Mesenchymal stem cell (in vitro differentiated cells and primary cell): ENCODE measurements at regions not wholly inside any gene's neighbourhood (a gene's known extent, or its start where the extent isn't known, plus 50 kb on each side); places are given as distances from the start of the nearest gene placed in this dataset.

Experiments used
- DNase-seq: peaks from one replicate; pipeline ENCODE4 v3.0.0-alpha.2; 2013
- H2AFZ ChIP-seq: one replicate; pipeline ENCODE4 v1.6.1; 2013; ENCODE audit warnings: low read depth, mild to moderate bottlenecking, control low read depth, inconsistent platforms, low read length, moderate library complexity
- H2AK5ac ChIP-seq: 2 replicates; pipeline ENCODE4 v1.6.1; 2013; ENCODE audit warnings: low read length, moderate library complexity, mild to moderate bottlenecking, inconsistent platforms; ENCODE audit not compliant: severe bottlenecking
- H2BK120ac ChIP-seq: one replicate; pipeline ENCODE4 v1.6.1; 2013; ENCODE audit warnings: low read depth, mild to moderate bottlenecking, inconsistent platforms, low read length, moderate library complexity
- H2BK12ac ChIP-seq, 2 experiments: one replicate each; pipeline ENCODE4 v1.6.1; 2013; ENCODE audit warnings: inconsistent platforms in 2 of 2, low read length in 2 of 2, mild to moderate bottlenecking in 2 of 2, moderate library complexity in 2 of 2, control low read depth in 1 of 2
- H2BK15ac ChIP-seq: one replicate; pipeline ENCODE4 v1.6.1; 2013; ENCODE audit warnings: mild to moderate bottlenecking, low read depth, inconsistent platforms; ENCODE audit not compliant: poor library complexity, severe bottlenecking
- H2BK5ac ChIP-seq: 2 replicates; pipeline ENCODE4 v1.6.1; 2013; ENCODE audit warnings: low read depth, mild to moderate bottlenecking, low read length, control low read depth, inconsistent platforms; ENCODE audit not compliant: poor library complexity, severe bottlenecking
- H3K14ac ChIP-seq, 2 experiments: one replicate each; pipeline ENCODE4 v1.6.1; 2013; ENCODE audit warnings: inconsistent platforms in 2 of 2, low read length in 2 of 2, control low read depth in 1 of 2, mild to moderate bottlenecking in 1 of 2, moderate library complexity in 1 of 2
- H3K18ac ChIP-seq, 2 experiments: one replicate each; pipeline ENCODE4 v1.6.1; 2013; ENCODE audit warnings: inconsistent platforms in 2 of 2, low read length in 2 of 2, control low read depth in 1 of 2, low read depth in 1 of 2, mild to moderate bottlenecking in 1 of 2
- H3K23ac ChIP-seq, 2 experiments: one replicate each; pipeline ENCODE4 v1.6.1; 2013; ENCODE audit warnings: inconsistent platforms in 2 of 2, low read length in 2 of 2, mild to moderate bottlenecking in 2 of 2, moderate library complexity in 2 of 2, control low read depth in 1 of 2
- H3K27ac ChIP-seq: 2 replicates; pipeline ENCODE4 v1.5.1; 2013; ENCODE audit warnings: mild to moderate bottlenecking, moderate library complexity, low read length, control low read depth, inconsistent platforms; ENCODE audit not compliant: poor library complexity, severe bottlenecking
- H3K27me3 ChIP-seq, 2 experiments: 2 replicates each; pipeline versions ENCODE4 v1.6.1 to v1.7.0; 2013; ENCODE audit warnings: low read length in 2 of 2, mild to moderate bottlenecking in 2 of 2, moderate library complexity in 2 of 2, control low read depth in 1 of 2, inconsistent platforms in 1 of 2; ENCODE audit not compliant: control insufficient read depth in 1 of 2, insufficient read depth in 1 of 2
- H3K36me3 ChIP-seq, 2 experiments: 2 replicates each; pipeline versions ENCODE4 v1.6.1 to v1.7.0; 2013; ENCODE audit warnings: low read length in 2 of 2, control low read depth in 1 of 2, inconsistent platforms in 1 of 2, low read depth in 1 of 2, mild to moderate bottlenecking in 1 of 2; ENCODE audit not compliant: insufficient read depth in 2 of 2, control insufficient read depth in 1 of 2
- H3K4ac ChIP-seq, 2 experiments: one replicate each; pipeline ENCODE4 v1.6.1; 2013; ENCODE audit warnings: inconsistent platforms in 2 of 2, low read length in 2 of 2, mild to moderate bottlenecking in 2 of 2, moderate library complexity in 2 of 2, control low read depth in 1 of 2, low read depth in 1 of 2
- H3K4me1 ChIP-seq: 2 replicates; pipeline ENCODE4 v1.6.1; 2013; ENCODE audit warnings: low read depth, low read length, control low read depth; ENCODE audit not compliant: control insufficient read depth, insufficient read depth
- H3K4me2 ChIP-seq: 2 replicates; pipeline ENCODE4 v1.6.1; 2013; ENCODE audit warnings: low read length, mild to moderate bottlenecking, inconsistent platforms; ENCODE audit not compliant: poor library complexity, severe bottlenecking
- H3K4me3 ChIP-seq, 2 experiments: 2 replicates each; pipeline versions ENCODE4 v1.5.1 to v1.7.0; 2013; ENCODE audit warnings: low read length in 2 of 2, mild to moderate bottlenecking in 2 of 2, control low read depth in 1 of 2, low read depth in 1 of 2; ENCODE audit not compliant: insufficient read depth in 1 of 2
- H3K79me1 ChIP-seq: replicated peaks from 2 replicates; pipeline ENCODE4 v1.6.1; 2013; ENCODE audit warnings: mild to moderate bottlenecking, control low read depth, low read length, inconsistent platforms; ENCODE audit not compliant: poor library complexity, severe bottlenecking
- H3K9ac ChIP-seq: 2 replicates; pipeline ENCODE4 v1.7.0; 2013; ENCODE audit warnings: mild to moderate bottlenecking, low read length, moderate library complexity
- H3K9me3 ChIP-seq: 2 replicates; pipeline ENCODE4 v1.7.0; 2013; ENCODE audit warnings: mild to moderate bottlenecking, low read length; ENCODE audit not compliant: control insufficient read depth
- H4K8ac ChIP-seq: one replicate; pipeline ENCODE4 v1.6.1; 2013; ENCODE audit warnings: inconsistent platforms, mild to moderate bottlenecking, low read length, moderate library complexity
- H4K91ac ChIP-seq: one replicate; pipeline ENCODE4 v1.6.1; 2013; ENCODE audit warnings: mild to moderate bottlenecking, low read length, inconsistent platforms
- WGBS: methylation state at CpG from one replicate; pipeline ENCODE4 v1.1.7; 2013; ENCODE audit warnings: mixed read lengths; 5-methylcytosine and 5-hydroxymethylcytosine counted together

DNA sequence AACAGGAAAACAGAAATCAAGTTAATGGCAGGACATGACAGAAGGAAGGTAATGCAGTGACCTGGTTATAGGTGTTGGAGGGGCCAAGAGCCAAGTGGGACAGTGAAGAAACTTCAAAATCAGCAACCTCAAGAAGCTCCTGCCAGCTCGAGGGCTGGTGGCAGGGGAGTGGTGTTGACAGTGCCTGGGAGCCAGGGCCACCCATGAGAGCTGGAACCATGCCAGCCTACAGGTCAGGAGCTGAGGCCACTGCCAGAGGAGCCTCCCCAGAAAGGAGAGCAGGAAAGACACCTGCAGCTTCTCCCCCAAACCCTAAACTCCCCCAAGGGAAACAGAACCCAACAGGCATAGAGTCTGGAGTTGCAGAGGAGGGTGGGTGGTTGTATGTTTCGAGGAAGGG, 262.1 kb downstream of the LRFN2 start:
- H3K4me2 ChIP-seq: no peak overlapping the region

DNA sequence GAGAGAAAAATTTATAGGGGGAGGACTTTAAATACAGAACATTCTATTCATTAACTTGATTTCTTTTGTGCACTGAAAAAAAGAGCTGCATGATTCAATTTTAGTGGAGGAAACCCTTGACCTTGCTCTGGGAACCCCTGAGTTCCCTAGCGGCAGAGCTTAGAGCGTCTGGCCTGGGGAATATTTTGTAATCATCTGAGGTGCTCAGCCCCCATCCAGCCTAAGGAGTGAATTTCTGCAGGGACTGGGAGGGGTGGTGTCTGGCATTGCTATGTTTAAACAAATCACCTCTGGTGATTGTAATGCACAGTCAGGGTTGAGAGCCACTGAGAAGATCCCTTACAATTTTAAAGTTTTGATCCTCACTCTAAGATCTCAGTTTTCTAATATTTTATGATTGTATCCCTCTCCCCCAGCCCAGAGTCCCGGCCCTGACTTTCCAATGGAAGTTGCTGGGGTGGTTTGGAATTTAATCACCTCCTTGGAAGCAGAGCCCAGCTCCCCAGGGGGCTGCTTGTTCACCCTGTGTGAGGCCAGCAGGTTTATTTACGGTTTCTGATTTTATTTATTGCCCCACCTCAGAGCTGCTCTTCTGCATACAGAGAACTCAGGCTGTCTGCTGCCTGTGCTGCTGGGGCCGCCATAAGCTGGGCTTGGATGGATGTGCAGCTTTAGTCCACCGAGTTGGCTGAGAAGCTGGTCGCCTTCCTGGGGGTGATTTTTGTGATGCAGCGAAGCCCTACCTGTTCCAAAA, 263.1 kb downstream of the LRFN2 start:
- WGBS: 55% methylated on average over 8 of the region's 8 CpGs

More for the DNA sequence above, 262.1 kb downstream of the LRFN2 start:
- Histone ChIP-seq H3K4me3 (no peak overlapping the region), H3K4me1 (no peaks in the 10 kb centered on the region), H2BK120ac (no peak overlapping the region), H2BK5ac (no peak overlapping the region), H3K36me3 (no peaks in the 10 kb centered on the region), H3K4ac (no peak overlapping the region), H2AK5ac (no peak overlapping the region), H3K79me1 (no peaks in the 10 kb centered on the region), H3K27ac (no peak overlapping the region), H2BK12ac (no peak overlapping the region), H4K91ac (no peak overlapping the region), H3K23ac (no peak overlapping the region), H3K9ac (no peak overlapping the region), H2AFZ (no peak overlapping the region), H4K8ac (no peak overlapping the region), H3K9me3 (no peaks in the 10 kb centered on the region), H3K27me3 (peaks cover 54 to 94% of the 10 kb centered on the region in 2 experiments), H3K14ac (no peak overlapping the region), H2BK15ac (no peak overlapping the region), H3K18ac (no peak overlapping the region)
- no peak for DNase-seq
- 59% methylated on average over 2 of the region's 2 CpGs for WGBS

DNA sequence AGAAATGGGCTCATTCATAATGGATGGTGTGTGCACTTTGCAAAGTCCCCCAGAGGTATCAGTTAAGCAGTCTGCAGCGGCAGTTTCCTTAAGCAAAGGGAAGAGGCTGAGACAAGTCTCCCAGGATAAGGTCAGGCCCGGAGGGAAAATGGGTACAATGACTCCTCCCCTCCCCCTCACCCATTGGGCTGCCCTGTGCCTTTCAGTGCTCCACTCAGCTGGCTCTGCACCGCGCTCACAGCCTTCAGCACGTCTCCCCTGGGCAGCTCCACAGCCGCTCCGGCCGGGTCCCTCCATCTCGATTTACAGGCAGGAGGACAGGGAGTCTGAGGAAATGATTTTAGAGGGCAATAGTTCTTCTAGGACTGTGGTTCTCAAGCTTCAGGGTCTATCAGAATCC, 264.8 kb downstream of the LRFN2 start:
- Histone ChIP-seq H2BK15ac (no peak overlapping the region), H3K9ac (no peak overlapping the region)

More for the DNA sequence above, 263.1 kb downstream of the LRFN2 start:
- Histone ChIP-seq H4K91ac (no peak overlapping the region), H2BK15ac (no peak overlapping the region), H2AK5ac (no peak overlapping the region), H3K9me3 (peaks cover 10% of the 10 kb centered on the region), H3K4ac (no peak overlapping the region), H3K4me3 (no peak overlapping the region), H3K14ac (no peak overlapping the region), H3K27ac (no peak overlapping the region), H3K4me1 (no peaks in the 10 kb centered on the region), H3K4me2 (no peak overlapping the region), H3K9ac (no peak overlapping the region), H3K23ac (no peak overlapping the region), H2BK12ac (no peak overlapping the region), H3K79me1 (no peaks in the 10 kb centered on the region), H3K27me3 (peaks cover 49 to 90% of the 10 kb centered on the region in 2 experiments), H2BK120ac (no peak overlapping the region), H3K36me3 (no peaks in the 10 kb centered on the region), H3K18ac (no peak overlapping the region), H2AFZ (no peak overlapping the region), H4K8ac (no peak overlapping the region), H2BK5ac (no peak overlapping the region)
- no peak for DNase-seq

DNA sequence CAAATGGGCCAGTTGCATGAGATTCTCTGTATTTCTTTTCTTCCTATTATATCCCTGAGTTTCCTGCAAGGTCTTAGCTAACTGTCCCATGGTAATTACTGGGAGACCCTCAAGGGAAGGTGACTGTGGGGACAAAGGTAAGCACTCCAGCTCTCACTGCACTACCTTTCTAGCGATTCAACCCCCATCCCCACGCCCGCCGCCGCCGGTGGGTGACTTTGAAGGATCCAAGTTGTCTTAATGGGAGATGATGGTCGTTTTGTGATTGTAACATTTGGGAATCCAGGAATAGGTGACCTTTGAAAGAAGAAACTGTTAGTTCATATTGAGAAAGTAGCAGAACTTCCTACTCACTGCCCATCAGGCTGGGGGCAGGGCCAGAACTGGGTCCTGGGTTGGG, 265.5 kb downstream of the LRFN2 start:
- no peak overlapping the region for H3K27ac ChIP-seq
- H3K4me2 ChIP-seq: no peak overlapping the region
- H2AFZ ChIP-seq: no peak overlapping the region
- H2BK5ac ChIP-seq: no peak overlapping the region
- H3K4me3 ChIP-seq: no peak overlapping the region
- no peak overlapping the region for H2BK15ac ChIP-seq
- H2AK5ac ChIP-seq: no peak overlapping the region
- no peak overlapping the region for H2BK120ac ChIP-seq
- no peak overlapping the region for H4K8ac ChIP-seq
- no peaks in the 10 kb centered on the region for H3K79me1 ChIP-seq
- 72% methylated on average over 5 of the region's 7 CpGs for WGBS
- no peaks in the 10 kb centered on the region for H3K4me1 ChIP-seq
- peaks cover 27 to 76% of the 10 kb centered on the region in 2 experiments for H3K27me3 ChIP-seq
- no peak for DNase-seq
- H3K18ac ChIP-seq: no peak overlapping the region
- no peak overlapping the region for H2BK12ac ChIP-seq
- H3K23ac ChIP-seq: no peak overlapping the region
- no peaks in the 10 kb centered on the region for H3K36me3 ChIP-seq
- no peak overlapping the region for H4K91ac ChIP-seq
- H3K9me3 ChIP-seq: peaks cover 16% of the 10 kb centered on the region
- no peak overlapping the region for H3K4ac ChIP-seq
- no peak overlapping the region for H3K9ac ChIP-seq
- no peak overlapping the region for H3K14ac ChIP-seq

More for the DNA sequence above, 264.8 kb downstream of the LRFN2 start:
- H3K23ac ChIP-seq: no peak overlapping the region
- no peak overlapping the region for H3K18ac ChIP-seq
- H4K8ac ChIP-seq: no peak overlapping the region
- no peak overlapping the region for H2BK120ac ChIP-seq
- H3K14ac ChIP-seq: no peak overlapping the region
- H2BK12ac ChIP-seq: no peak overlapping the region
- H3K4me3 ChIP-seq: no peak overlapping the region
- H3K4me2 ChIP-seq: no peak overlapping the region
- no peaks in the 10 kb centered on the region for H3K4me1 ChIP-seq
- no peaks in the 10 kb centered on the region for H3K36me3 ChIP-seq
- no peak for DNase-seq
- no peaks in the 10 kb centered on the region for H3K79me1 ChIP-seq
- no peak overlapping the region for H3K27ac ChIP-seq
- WGBS: 80% methylated on average over 2 of the region's 9 CpGs
- no peak overlapping the region for H3K4ac ChIP-seq
- peaks cover 16% of the 10 kb centered on the region for H3K9me3 ChIP-seq
- no peak overlapping the region for H2BK5ac ChIP-seq
- no peak overlapping the region for H4K91ac ChIP-seq
- no peak overlapping the region for H2AFZ ChIP-seq
- peaks cover 34 to 78% of the 10 kb centered on the region in 2 experiments for H3K27me3 ChIP-seq
- H2AK5ac ChIP-seq: no peak overlapping the region
